HEK293 (cell line): ENCODE measurements at regions not wholly inside any gene's neighbourhood (a gene's known extent, or its start where the extent isn't known, plus 50 kb on each side); places are given as distances from the start of the nearest gene placed in this dataset.

Source experiments
- ATF2 ChIP-seq: fragments of 450-650 bp; formaldehyde crosslinking; IDR thresholded peaks from 2 replicates; pipeline ENCODE4 v1.5.1; 2016; ENCODE audit warnings: missing biosample characterization, missing genetic modification characterization, low read depth
- CTCF ChIP-seq: fragments of 450-650 bp; formaldehyde crosslinking; IDR thresholded peaks from 2 replicates; pipeline ENCODE4 v1.5.1; 2016; ENCODE audit warnings: missing biosample characterization, missing genetic modification characterization
- GLIS2 ChIP-seq: fragments of 450-650 bp; formaldehyde crosslinking; IDR thresholded peaks from 2 replicates; pipeline ENCODE4 v1.5.1; 2016; ENCODE audit warnings: missing biosample characterization, missing genetic modification characterization
- ZBTB49 ChIP-seq: fragments of 450-650 bp; formaldehyde crosslinking; IDR thresholded peaks from 2 replicates; pipeline ENCODE4 v1.5.1; 2016; ENCODE audit warnings: missing biosample characterization, missing genetic modification characterization, low read depth
- ZFP37 ChIP-seq: fragments of 450-650 bp; formaldehyde crosslinking; IDR thresholded peaks from 2 replicates; pipeline ENCODE4 v1.5.1; 2016; ENCODE audit warnings: missing biosample characterization, missing genetic modification characterization
- ZNF140 ChIP-seq: fragments of 450-650 bp; formaldehyde crosslinking; IDR thresholded peaks from 2 replicates; pipeline ENCODE4 v1.5.1; 2016; ENCODE audit warnings: missing biosample characterization, missing genetic modification characterization
- ZNF266 ChIP-seq: fragments of 450-650 bp; formaldehyde crosslinking; IDR thresholded peaks from 2 replicates; pipeline ENCODE4 v1.5.1; 2016; ENCODE audit warnings: missing biosample characterization, missing genetic modification characterization, low read depth
- ZNF274 ChIP-seq, 2 experiments: fragments of 200-500 bp in 1 of 2; fragments of 450-650 bp in 1 of 2; sonication (Bioruptor generic) in 1 of 2; formaldehyde crosslinking in 1 of 2; IDR thresholded peaks; 2 replicates each; pipeline versions ENCODE4 v1.5.1 to v1.6.1; 2014 to 2016; ENCODE audit warnings: borderline replicate concordance in 1 of 2, inconsistent platforms in 1 of 2, low read length in 1 of 2, missing biosample characterization in 1 of 2, missing genetic modification characterization in 1 of 2
- ZNF311 ChIP-seq: fragments of 450-650 bp; formaldehyde crosslinking; IDR thresholded peaks from 2 replicates; pipeline ENCODE4 v1.5.1; 2017; ENCODE audit warnings: missing biosample characterization, missing genetic modification characterization, borderline replicate concordance
- ZNF660 ChIP-seq: fragments of 450-650 bp; IDR thresholded peaks from 2 replicates; pipeline ENCODE4 v1.5.1; 2018; ENCODE audit warnings: missing biosample characterization, mild to moderate bottlenecking, missing genetic modification characterization
- ZNF670 ChIP-seq: fragments of 450-650 bp; formaldehyde crosslinking; IDR thresholded peaks from 2 replicates; pipeline ENCODE4 v1.5.1; 2016; ENCODE audit warnings: missing biosample characterization, missing genetic modification characterization, low read depth
- ZNF768 ChIP-seq: fragments of 450-650 bp; formaldehyde crosslinking; IDR thresholded peaks from 2 replicates; pipeline ENCODE4 v1.5.1; 2018; ENCODE audit warnings: missing biosample characterization, mild to moderate bottlenecking, missing genetic modification characterization
- TF ChIP-seq, protein P1 (sequence below): fragments of 450-650 bp; formaldehyde crosslinking; IDR thresholded peaks from 2 replicates; pipeline ENCODE4 v1.5.1; 2016; ENCODE audit warnings: missing biosample characterization, missing genetic modification characterization
- TF ChIP-seq, protein P2 (sequence below): fragments of 450-650 bp; formaldehyde crosslinking; IDR thresholded peaks from 2 replicates; pipeline ENCODE4 v1.5.0; 2017; ENCODE audit warnings: missing biosample characterization, missing genetic modification characterization, borderline replicate concordance

DNA sequence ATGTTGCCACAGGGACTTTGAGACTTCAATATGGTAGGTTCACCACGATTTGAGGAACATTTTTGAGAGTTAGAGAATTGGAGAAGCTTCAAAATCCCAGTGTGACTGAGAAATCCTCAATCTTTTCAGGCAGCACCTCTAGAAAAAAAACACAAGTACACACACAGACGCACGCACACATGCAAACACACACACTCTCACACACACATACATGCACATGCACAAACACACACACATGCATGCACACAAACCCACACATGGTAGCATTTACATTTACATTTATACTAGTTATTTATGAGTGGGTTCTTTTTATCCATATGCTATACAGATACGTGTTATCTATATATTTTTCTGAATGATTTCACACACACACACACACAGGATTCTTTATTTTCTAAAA, 901.9 kb downstream of the GATA3 start:
- TF ChIP-seq ZNF311 (tag by site-specific recombination) (no peak), ZNF670 (tag by site-specific recombination) (no peak), CTCF (no peak), ZFP37 (tag by site-specific recombination) (no peak), GLIS2 (no peak), ZNF266 (no peak), ZNF140 (no peak), ATF2 (tag by site-specific recombination) (no peak), ZNF660 (tag by site-specific recombination) (no peak), ZNF274 (IDR thresholded peaks at IDR 0.05; ENCODE audit: low read length) (no peak), ZNF274 (tag by site-specific recombination; IDR thresholded peaks at IDR 0.05; ENCODE audit: borderline replicate concordance) (no peak), ZBTB49 (tag by site-specific recombination) (no peak), ZNF768 (tag by site-specific recombination) (no peak)
- TF ChIP-seq, protein P1, sequence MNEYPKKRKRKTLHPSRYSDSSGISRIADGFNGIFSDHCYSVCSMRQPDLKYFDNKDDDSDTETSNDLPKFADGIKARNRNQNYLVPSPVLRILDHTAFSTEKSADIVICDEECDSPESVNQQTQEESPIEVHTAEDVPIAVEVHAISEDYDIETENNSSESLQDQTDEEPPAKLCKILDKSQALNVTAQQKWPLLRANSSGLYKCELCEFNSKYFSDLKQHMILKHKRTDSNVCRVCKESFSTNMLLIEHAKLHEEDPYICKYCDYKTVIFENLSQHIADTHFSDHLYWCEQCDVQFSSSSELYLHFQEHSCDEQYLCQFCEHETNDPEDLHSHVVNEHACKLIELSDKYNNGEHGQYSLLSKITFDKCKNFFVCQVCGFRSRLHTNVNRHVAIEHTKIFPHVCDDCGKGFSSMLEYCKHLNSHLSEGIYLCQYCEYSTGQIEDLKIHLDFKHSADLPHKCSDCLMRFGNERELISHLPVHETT (tag by site-specific recombination) = no peak
- TF ChIP-seq, protein P2, sequence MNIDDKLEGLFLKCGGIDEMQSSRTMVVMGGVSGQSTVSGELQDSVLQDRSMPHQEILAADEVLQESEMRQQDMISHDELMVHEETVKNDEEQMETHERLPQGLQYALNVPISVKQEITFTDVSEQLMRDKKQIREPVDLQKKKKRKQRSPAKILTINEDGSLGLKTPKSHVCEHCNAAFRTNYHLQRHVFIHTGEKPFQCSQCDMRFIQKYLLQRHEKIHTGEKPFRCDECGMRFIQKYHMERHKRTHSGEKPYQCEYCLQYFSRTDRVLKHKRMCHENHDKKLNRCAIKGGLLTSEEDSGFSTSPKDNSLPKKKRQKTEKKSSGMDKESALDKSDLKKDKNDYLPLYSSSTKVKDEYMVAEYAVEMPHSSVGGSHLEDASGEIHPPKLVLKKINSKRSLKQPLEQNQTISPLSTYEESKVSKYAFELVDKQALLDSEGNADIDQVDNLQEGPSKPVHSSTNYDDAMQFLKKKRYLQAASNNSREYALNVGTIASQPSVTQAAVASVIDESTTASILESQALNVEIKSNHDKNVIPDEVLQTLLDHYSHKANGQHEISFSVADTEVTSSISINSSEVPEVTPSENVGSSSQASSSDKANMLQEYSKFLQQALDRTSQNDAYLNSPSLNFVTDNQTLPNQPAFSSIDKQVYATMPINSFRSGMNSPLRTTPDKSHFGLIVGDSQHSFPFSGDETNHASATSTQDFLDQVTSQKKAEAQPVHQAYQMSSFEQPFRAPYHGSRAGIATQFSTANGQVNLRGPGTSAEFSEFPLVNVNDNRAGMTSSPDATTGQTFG (tag by site-specific recombination) = no peak
